ENCODE measurements at regions not wholly inside any gene's neighbourhood (a gene's known extent, or its start where the extent isn't known, plus 50 kb on each side); places are given as distances from the start of the nearest gene placed in this dataset.

DNA sequence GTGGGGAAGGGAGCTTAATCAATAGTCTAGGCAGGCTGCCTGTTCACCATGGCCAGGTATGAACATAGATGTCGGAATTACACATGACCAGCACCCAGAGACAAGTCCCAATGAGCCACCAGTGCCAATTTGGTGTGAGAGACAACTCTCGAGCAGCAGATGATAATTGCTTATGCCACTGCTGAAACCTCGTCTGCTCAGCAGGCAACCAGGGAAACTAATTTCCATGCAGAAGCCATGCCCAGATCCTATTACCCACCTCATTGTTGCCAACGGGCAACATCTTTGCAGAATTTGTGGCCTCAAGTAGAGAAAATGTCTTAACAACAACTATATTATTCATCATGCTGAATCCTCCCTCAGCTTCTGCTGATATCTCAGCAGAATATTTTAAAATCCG lies 84.9 kb downstream of the CGGBP1 start:
- H3K27ac ChIP-seq (replicated peaks in 1 of 4), result no peak overlapping the region
- no peak overlapping the region for H3K4me3 ChIP-seq
- DNase-seq (ENCODE audit: extremely low spot score), result no peak
- no peak for TF ChIP-seq POLR2A (IDR thresholded peaks at IDR 0.05; ENCODE audit: low read depth)
- TF ChIP-seq, protein P1, sequence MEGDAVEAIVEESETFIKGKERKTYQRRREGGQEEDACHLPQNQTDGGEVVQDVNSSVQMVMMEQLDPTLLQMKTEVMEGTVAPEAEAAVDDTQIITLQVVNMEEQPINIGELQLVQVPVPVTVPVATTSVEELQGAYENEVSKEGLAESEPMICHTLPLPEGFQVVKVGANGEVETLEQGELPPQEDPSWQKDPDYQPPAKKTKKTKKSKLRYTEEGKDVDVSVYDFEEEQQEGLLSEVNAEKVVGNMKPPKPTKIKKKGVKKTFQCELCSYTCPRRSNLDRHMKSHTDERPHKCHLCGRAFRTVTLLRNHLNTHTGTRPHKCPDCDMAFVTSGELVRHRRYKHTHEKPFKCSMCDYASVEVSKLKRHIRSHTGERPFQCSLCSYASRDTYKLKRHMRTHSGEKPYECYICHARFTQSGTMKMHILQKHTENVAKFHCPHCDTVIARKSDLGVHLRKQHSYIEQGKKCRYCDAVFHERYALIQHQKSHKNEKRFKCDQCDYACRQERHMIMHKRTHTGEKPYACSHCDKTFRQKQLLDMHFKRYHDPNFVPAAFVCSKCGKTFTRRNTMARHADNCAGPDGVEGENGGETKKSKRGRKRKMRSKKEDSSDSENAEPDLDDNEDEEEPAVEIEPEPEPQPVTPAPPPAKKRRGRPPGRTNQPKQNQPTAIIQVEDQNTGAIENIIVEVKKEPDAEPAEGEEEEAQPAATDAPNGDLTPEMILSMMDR (IDR thresholded peaks at IDR 0.05), result no peak
- no peak for TF ChIP-seq EP300 (IDR thresholded peaks at IDR 0.05)
- TF ChIP-seq POLR2AphosphoS5 (IDR thresholded peaks at IDR 0.05), result no peak
- peaks cover 0 to 2% (median 0%) of the 10 kb centered on the region in 4 donors for H3K27me3 ChIP-seq
- intact Hi-C loops (cut with DNase I), result no loop called here
- no peaks in the 10 kb centered on the region for H3K36me3 ChIP-seq
- no peaks in the 10 kb centered on the region for H3K9me3 ChIP-seq
- WGBS, result 71% methylated on average over 5 of the region's 5 CpGs
- H3K4me1 ChIP-seq, result no peaks in the 10 kb centered on the region

DNA sequence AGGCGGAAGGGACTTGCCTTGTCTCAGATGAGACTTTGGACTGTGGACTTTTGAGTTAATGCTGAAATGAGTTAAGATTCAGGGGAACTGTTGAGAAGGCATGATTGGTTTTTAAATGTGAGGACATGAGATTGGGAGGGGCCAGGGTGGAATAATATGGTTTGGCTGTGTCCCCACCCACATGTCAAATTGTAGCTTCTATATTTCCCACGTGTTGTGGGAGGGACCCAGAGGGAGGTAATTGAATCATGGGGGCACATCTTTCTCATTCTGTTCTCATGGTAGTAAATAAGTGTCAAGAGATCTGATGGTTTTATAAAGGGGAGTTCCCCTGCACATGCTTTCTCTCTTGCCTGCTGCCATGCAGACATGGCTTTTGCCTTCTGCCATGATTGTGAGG lies 89.2 kb downstream of the CGGBP1 start:
- 73% methylated on average over 2 of the region's 2 CpGs for WGBS
- no peaks in the 10 kb centered on the region for H3K4me1 ChIP-seq
- H3K36me3 ChIP-seq, result no peaks in the 10 kb centered on the region
- H3K9me3 ChIP-seq, result no peaks in the 10 kb centered on the region
- intact Hi-C loops (cut with DNase I), result no loop called here
- no peak overlapping the region for H3K4me3 ChIP-seq
- H3K27me3 ChIP-seq, result no peaks in the 10 kb centered on the region
- H3K27ac ChIP-seq (replicated peaks in 1 of 4), result no peak overlapping the region
- TF ChIP-seq POLR2A (IDR thresholded peaks at IDR 0.05; ENCODE audit: low read depth) (no peak), POLR2AphosphoS5 (IDR thresholded peaks at IDR 0.05) (no peak), EP300 (IDR thresholded peaks at IDR 0.05) (no peak)
- TF ChIP-seq, protein P1 (IDR thresholded peaks at IDR 0.05), result no peak
- DNase-seq (ENCODE audit: extremely low spot score), result no peak

DNA sequence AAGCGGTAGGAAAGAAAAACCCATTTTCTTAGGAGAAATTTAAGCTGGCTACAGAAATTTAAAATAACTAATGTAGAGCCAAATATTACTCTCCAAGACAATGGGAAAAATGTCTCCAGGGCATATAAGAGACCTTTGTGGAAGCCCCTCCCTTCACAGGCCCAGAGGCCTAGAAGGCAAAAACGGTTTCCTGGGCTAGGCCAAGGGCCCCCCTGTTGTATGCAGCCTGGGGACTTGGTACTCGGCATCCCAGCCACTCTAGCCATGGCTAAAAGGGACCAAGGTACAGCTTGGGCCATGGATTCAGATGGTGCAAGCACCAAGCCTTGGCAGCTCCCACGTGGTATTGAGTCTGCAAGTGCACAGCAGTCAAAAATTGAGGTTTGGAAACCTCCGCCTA lies 90.1 kb downstream of the CGGBP1 start:
- no peak for TF ChIP-seq POLR2A (IDR thresholded peaks at IDR 0.05; ENCODE audit: low read depth)
- TF ChIP-seq EP300 (IDR thresholded peaks at IDR 0.05), result no peak
- no peak for TF ChIP-seq POLR2AphosphoS5 (IDR thresholded peaks at IDR 0.05)
- H3K27me3 ChIP-seq, result no peaks in the 10 kb centered on the region
- no peak overlapping the region for H3K27ac ChIP-seq (replicated peaks in 1 of 4)
- H3K9me3 ChIP-seq, result no peaks in the 10 kb centered on the region
- H3K4me3 ChIP-seq, result no peak overlapping the region
- no peaks in the 10 kb centered on the region for H3K36me3 ChIP-seq
- WGBS, result 80% methylated on average over 5 of the region's 5 CpGs
- intact Hi-C loops (cut with DNase I), result no loop called here
- H3K4me1 ChIP-seq, result no peaks in the 10 kb centered on the region
- DNase-seq (ENCODE audit: extremely low spot score), result no peak

DNA sequence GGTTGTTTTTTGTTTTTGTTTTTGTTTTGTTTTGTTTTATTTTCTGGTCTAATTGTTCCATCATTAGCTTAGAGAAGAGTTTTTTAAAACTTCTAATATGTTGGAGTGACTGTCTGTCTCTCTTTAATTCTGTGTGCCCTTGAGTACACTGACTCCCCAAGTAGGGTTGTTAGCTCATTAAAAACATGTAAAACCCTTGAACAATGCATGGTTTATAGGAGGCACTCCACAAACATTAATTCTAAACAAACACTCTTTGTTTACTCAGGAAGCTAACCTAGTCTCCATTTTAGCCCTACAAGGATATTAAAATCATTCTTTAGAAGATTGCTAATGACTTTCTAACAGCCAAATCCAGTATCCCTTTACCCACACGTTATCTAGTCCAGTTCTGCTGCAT lies 100.5 kb downstream of the CGGBP1 start:
- Histone ChIP-seq H3K27ac (replicated peaks in 1 of 4) (no peak overlapping the region), H3K4me1 (no peaks in the 10 kb centered on the region), H3K36me3 (no peaks in the 10 kb centered on the region), H3K27me3 (no peaks in the 10 kb centered on the region), H3K4me3 (no peak overlapping the region), H3K9me3 (no peaks in the 10 kb centered on the region)
- intact Hi-C loops (cut with DNase I), result no loop called here
- WGBS, result 69% methylated on average over 1 of the region's 1 CpG
- TF ChIP-seq EP300 (IDR thresholded peaks at IDR 0.05) (no peak), POLR2AphosphoS5 (IDR thresholded peaks at IDR 0.05) (no peak), POLR2A (IDR thresholded peaks at IDR 0.05; ENCODE audit: low read depth) (no peak)
- TF ChIP-seq, protein P1 (IDR thresholded peaks at IDR 0.05), result no peak
- DNase-seq (ENCODE audit: extremely low spot score), result no peak

DNA sequence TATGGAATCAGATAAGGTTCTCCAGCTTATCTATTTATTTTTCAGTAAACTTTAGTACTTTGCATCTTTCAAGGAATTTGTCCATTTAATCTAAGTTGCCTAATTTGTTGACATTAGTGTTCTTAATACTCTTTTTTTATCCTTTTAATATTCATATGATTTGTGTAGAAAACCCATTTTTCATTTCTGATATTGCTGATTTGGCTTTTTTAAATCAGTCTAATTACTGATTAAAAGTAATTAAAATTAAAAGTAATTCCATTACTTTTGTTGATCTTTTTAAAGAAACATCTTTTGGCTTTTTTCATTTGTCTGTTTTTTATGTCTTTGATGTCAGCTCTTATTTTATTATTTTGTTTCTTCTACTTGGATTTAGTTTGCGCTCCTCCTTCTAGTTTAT lies 101.2 kb downstream of the CGGBP1 start:
- no peak overlapping the region for H3K27ac ChIP-seq (replicated peaks in 1 of 4)
- no peak for DNase-seq (ENCODE audit: extremely low spot score)
- H3K27me3 ChIP-seq, result no peaks in the 10 kb centered on the region
- H3K9me3 ChIP-seq, result no peaks in the 10 kb centered on the region
- H3K36me3 ChIP-seq, result no peaks in the 10 kb centered on the region
- H3K4me3 ChIP-seq, result no peak overlapping the region
- H3K4me1 ChIP-seq, result no peaks in the 10 kb centered on the region
- no peak for TF ChIP-seq POLR2A (IDR thresholded peaks at IDR 0.05; ENCODE audit: low read depth)
- WGBS, result 85% methylated on average over 1 of the region's 1 CpG
- intact Hi-C loops (cut with DNase I), result no loop called here

DNA sequence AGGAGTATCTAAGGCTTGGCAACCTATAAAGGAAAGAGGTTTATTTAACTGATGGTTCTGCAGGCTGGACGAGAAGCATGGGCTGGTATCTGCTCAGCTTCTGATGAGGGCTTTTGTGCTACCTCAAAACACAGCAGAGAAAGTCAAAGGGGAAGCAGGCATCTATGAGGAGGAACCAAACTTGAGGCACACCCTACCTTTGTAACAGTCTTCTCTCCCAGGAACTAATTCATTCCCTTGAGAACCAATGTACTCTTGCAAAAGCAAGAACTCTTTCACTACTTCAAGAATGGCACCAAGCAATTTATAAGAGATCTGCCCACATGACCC lies 109.0 kb downstream of the CGGBP1 start:
- no peaks in the 10 kb centered on the region for H3K36me3 ChIP-seq
- H3K9me3 ChIP-seq, result no peaks in the 10 kb centered on the region
- TF ChIP-seq EP300 (IDR thresholded peaks at IDR 0.05) (no peak), POLR2AphosphoS5 (IDR thresholded peaks at IDR 0.05) (no peak), POLR2A (IDR thresholded peaks at IDR 0.05; ENCODE audit: low read depth) (no peak)
- TF ChIP-seq, protein P1 (IDR thresholded peaks at IDR 0.05), result no peak
- WGBS, result 53% methylated on average over 1 of the region's 1 CpG
- H3K4me3 ChIP-seq, result no peak overlapping the region
- H3K27ac ChIP-seq (replicated peaks in 1 of 4), result no peak overlapping the region
- DNase-seq (ENCODE audit: extremely low spot score), result no peak
- no peaks in the 10 kb centered on the region for H3K4me1 ChIP-seq
- no peaks in the 10 kb centered on the region for H3K27me3 ChIP-seq
- intact Hi-C loops (cut with DNase I), result no loop called here
